ENCODE measurements at regions not wholly inside any gene's neighbourhood (a gene's known extent, or its start where the extent isn't known, plus 50 kb on each side); places are given as distances from the start of the nearest gene placed in this dataset.

DNA sequence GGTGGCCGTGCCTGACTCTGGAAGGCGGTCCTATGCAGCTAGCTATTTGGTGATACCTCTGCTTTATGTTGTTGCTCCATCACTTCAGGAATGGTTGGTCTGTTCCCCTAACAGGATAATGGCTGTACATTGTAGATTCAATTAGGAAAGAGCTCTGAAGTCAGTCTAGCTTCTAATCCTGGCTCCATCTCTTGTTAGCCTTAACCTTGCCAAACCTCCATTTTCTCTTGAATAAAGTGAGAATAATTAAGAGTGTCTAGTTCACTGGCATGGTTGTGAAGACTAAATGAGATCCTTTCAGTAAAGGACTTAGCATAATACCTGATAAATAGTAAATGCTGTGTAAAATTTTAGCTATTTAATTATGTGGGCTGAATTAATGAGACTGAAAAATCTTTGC, 262.5 kb upstream of the ARHGAP20 start:
- no peak for DNase-seq

DNA sequence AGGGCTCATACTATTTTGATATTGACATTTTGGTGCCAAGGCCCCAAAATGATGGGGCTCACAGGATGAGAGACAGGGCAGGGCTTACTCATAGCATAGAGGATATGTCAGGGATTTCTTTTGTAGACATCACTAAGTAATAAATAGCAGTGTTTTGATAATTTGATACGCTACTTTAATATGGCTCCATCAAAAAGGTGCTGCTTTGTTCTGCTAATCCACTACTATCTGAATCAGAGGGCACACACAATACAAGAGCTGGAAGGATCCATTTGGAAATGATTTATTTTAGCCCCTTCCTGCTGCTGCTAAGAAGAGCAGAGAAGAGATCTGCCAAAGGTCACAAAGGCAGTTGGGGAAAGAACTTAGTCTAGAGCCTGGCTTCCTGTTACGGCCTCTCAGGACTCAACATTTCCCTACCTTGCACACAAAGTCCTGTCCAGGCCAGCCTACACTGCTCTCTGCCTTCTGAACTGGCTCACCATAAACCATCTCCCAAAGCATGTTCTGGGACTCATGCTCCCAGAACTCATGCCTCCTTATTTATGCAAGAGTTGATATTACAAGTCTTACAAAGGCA, 261.3 kb upstream of the ARHGAP20 start:
- no peak for DNase-seq

DNA sequence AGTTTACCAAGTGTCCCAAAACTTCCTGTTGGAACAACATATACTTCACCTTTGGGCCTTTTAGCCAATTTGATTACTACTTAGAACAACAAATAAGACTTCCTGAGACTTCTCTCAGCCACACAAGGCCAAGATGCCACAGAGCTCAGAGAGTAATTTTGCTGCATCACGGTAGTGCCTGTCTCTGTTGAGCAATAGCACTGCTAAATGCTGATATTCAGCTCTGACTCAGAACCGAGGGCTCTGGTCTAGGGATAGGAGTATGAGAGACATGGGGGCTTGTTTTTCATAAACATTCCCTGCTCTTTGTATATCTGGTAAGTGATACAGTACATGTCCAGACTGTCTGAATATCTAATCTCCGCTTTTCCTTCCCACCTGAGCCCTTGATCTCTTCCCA, 260.4 kb upstream of the ARHGAP20 start:
- DNase-seq: no peak

DNA sequence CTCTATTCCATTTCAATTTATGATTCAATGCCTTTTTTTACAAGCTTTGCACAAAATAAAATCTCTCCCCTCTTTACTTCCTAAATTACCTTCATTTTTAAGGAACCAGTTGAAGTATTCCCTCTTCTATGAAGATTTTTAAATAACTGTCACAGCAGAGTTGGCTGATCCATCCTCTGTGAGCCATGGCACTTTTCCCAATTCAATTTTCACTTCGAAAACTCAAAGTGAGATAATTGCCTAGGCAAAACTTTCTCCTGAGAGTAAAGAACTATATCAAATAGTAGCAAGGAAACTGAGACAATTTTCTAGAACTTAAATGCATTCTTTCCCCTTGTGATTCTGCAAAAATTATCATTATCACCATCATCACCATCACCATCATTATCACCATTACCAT, 259.9 kb upstream of the ARHGAP20 start:
- no peak for DNase-seq

DNA sequence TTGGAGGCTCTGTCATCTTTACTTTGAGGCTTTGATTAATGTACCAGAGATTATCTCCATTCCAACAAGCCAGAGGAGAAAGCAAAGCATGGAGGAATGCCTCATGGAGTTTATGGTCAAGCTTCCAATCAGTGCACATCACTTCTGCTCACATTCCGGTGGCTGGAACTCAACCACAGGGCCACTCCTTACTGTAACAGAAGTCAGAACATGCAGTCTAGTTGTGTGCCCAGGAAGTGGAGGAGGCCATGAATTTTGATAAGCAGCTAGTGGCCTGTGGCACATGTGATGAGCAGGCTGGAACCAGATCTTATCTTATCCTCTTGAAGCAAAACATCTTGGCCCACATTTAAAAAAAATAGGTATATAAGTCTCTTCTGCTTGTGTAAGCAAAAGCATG, 258.9 kb upstream of the ARHGAP20 start:
- DNase-seq: no peak

DNA sequence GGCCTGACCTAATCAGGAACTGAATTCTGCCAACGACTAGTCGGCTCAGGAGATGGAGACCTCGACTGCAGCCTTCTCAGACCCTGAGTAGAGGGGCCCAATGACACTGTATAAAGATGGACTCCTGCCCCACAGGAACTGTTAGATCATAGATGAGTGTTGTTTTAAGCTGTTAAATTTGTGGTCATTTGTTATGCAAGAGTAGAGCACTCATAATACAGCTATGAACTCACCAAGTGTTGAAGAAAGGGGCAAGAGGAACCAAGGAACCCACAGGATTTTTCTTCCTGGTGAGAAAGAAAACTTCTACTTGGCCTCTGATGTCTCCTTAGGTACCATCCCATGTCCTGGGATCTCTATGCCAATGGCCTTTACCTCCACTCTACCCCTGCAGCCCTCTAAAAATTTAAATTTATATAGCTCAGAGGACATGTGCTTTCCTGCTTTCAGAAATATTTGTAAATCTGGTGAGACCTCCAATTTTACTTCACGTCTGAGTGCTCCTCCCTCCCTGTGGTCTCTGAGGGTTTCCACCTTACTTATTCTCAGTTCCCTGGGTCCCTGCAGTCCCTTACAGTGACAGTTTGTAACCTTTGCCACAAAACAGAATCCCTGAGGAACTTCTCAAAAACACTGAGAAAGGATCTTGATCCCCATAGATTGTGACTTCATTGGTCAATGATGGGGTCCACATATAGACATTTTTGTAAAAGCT, 256.3 kb upstream of the ARHGAP20 start:
- DNase-seq: no peak

DNA sequence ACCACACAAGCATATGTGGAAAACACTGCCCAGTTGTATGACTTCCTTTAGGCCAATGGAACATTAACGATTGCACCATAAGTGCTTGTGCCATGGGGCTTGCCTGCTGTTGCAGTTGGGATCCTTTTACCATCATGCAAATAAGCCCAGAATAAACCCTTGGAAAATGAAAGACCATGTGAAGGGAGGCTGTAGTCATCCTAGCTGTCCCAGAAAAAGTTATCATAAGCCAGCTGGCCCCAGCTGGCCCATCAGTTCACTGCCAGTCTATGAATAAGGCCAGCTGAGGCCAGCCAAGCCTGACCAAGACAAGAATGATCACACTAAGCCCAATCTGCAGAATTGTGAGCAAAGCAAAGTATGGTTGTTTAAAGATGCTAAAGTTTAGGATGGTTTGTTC, 253.9 kb upstream of the ARHGAP20 start:
- DNase-seq: no peak

DNA sequence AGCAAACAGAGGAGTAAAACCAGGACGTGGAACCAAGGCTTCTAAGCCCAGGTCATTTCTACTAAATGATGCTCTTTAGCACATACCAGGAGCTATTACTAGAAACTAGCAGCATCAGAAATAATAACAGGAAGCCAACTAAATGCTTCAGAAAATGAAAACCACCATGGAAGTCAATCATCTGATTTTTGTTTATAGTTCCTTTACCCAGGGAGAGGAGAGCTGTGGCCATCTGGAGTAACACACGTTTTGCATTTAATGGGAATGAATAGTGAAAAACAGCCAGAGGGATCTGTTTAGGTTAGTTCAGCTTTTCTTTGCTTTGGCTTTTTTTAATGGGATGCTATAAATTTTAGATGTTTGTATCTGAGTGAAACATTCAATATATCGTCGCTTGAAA, 250.7 kb upstream of the ARHGAP20 start:
- no peak for DNase-seq

DNA sequence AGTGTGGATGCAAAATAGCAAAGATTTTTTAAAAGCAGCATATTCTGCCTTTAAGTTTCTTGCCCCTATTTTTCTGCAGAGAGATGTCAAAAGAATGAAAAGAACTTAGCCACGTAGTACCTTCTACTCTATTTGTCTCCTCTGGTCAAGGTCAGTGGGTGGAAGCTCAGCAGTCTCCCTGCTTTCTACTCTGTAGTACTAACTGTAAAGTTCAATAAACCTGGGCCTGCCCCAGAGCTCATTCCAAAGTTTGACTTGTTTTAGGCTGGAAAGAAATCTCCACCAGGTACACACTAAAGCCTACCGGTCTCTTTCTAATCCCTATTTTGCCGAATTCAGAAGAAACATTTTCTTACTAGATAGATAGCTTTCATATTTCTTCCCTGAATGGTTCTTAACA, 247.9 kb upstream of the ARHGAP20 start:
- DNase-seq: no peak

DNA sequence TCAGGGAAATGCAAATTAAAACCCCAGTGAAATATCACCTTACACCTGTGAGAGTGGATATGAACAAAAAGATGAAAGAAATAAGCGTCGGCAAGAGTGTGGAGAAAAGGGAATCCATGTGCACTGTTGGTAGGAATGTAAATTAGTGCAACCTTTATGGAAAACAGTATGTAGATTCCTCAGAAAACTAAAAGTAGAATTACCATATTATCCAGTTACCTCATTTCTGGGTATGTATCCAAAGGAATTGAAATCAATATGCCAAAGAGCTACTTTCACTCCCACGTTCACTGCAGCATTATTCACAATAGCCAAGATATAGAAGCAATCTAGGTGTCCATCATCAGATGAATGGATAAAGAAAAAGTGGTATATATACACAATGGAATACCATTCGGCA, 246.0 kb upstream of the ARHGAP20 start:
- DNase-seq: no peak

DNA sequence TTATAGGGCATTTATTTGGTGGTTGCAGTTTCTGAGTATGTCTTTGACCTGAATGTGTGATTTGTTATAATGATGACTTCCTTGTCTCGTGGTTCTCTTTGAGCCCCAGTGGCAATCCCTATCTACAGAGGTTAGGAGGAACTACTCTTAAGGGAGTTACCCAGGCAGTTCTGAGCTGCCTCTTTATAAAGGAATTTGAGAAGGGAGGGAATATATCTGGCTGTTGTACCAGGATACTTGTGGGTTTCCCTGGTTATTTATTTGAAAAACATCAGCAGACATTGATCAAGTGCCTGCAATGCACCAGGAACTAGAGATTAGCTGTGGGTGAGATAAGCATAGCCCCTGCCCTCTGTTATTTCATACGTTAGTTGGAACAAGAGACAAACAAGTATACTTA, 243.5 kb upstream of the ARHGAP20 start:
- DNase-seq: no peak

DNA sequence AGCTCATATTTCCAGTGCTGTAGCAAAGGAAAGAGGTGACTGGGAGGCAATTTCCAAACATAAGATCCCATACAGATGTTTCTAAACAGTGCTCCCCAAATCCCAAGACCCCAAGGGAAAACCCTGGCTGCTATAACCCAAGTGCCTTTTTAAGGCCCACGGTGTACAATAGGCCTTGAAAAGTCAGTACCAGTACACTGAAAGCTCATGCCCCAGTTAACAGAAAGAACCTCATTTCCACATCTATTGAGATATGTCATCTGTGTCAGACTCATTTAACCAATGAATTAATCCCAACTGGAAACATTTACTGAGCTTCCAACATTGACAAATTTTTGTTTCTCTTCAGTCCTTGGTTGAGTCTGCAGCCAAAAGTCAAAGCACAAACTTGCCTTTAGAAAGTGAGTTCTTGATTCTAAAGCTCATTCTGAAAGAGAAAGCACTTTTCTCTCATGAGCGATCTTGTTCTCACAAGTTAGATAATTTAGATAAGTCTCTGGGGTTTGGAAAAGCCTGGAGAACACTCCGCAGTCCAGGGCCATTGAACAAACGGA, 239.8 kb upstream of the ARHGAP20 start:
- no peak for DNase-seq

DNA sequence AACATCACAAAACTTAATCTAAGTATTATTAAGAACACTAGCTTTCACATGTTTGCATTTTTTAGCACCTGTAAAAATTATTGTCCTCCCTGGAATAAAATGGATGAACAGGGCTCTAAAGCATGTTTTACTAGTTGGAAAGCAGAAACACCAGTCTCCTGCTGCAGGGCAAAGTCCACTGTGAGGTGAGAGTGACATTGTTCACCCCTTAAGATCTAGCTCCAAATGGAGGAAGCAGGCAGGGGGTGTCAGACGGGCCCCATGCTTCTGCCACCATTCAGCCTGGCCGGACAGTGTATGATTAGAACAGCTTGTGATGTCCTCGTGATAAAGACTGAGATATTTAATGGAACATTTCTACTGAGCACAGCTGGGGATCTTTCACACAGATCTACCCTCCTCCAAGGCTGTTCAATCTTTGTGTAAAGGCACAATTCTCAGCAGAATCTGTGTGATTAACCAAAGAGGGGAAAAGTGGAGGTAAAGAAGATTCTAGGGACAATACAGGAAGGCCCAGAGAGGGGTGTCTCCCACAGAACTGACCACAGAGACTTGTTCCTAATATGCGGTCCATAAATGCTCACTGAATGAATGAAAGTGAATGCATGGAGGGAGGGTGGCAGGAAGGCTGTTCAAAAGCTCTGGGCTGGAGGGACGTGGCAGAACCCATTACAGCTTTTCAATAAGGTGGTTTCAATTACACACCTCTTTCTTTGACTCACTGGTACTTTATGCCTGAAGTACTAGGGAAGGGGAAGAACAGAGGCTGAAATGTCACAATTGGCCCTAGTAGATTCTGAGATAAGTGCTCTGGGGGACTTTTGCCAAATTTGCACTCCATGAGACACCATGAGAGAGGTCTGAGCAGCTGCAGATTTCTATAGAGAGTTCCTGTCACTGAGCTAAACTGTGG, 239.1 kb upstream of the ARHGAP20 start:
- DNase-seq: no peak

DNA sequence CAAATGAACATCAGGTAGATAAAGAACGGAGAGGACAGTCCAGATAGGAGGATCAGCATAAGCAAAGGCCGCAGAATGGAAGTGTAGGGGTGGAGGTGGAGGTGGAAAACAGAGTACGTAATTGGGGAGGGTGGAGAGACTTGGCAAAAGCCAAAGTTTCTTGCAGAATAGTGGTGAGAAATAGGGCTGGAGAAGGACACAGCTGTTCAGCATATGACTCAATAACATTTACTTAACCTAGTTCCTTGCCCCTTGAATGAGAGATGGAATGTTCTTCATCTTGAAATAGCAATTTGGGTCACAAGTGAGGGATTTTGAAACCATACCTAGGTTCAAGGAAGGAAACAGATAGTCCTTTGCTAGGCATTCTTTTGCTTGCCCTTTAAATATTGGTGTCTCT, 235.9 kb upstream of the ARHGAP20 start:
- no peak for DNase-seq

DNA sequence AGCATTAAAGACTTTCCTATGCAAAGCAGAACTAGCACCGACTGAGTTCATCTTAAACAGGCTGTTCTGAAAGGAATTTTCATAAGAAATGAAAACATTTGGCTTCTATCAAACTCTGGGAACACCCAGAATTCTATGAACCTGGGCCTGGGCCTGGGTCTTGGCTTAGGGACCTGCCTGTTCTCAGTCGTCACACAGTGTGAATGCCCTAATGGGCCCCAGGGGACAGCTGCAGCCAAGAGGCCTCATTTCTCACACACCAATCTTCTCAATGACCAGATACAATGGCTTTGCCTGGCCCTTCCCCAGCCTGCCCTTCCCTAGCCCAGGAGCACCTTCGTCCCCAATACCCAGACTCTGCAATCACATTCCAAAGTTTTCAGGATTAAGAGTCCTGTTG, 234.9 kb upstream of the ARHGAP20 start:
- DNase-seq: no peak

DNA sequence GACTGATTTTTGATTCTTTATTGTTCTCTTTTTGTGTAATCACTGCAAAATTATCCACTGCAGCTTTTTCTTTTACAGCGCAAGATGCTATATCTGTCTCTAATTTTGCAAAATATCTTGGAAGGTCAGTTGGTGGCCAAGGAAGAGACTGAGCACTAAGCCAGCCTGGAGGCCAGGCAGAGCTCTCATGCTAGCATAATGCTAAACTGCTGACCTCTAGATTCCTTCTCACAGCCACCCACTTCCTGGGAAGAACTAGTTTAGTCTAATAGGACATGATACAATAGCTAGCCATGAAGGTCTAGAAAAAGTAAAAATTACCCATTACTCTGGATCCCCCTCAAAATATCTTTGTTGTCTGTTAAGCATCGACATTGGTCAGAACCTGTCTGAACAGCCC, 227.2 kb upstream of the ARHGAP20 start:
- no peak for DNase-seq

DNA sequence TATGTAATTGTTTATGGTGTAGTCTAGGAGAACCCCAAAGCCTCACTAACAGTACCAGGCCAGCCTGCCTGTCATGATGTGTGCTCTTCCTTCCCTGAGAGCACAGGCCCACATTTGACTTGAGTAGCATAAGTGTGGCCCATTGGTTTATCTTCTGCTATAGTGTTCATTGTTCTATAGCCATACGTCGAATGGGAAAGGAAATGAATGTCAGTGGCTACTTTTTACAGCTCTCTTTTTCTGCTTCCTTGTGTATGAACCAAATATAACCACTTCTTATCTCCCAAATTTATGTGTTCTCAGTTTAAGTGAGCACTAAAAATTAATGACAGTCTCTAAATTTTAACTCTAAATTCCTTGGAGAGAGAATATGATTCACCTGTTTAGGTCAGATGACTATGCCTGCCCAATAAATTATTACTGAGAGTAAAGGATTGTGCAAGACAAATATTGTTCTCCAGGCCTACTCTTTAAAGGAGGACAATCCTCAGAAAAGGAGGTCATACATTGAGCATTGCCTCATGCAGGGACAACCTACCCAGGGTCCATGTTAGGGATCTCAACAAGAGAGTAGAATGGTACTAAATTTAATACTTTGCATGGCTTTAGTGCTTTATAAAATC, 222.9 kb upstream of the ARHGAP20 start:
- no peak for DNase-seq

DNA sequence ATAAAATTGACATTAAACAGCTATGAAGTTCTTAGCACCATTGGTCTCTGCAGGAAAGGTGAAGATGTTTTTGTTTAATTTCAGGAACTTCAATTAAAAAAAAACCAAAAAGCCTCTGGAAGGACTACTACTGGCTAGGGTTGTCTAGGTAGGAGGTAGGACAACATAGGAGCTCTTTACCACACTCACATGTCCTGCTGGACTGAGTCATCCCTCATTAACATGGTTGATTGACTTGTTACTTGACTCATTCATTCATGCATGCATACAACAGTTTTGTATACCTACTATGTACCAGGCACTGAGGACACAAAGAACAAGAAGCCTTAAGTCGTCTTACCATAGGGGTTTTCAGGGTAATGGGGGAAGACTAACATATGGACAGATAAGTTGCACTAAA, 216.9 kb upstream of the ARHGAP20 start:
- no peak for DNase-seq

DNA sequence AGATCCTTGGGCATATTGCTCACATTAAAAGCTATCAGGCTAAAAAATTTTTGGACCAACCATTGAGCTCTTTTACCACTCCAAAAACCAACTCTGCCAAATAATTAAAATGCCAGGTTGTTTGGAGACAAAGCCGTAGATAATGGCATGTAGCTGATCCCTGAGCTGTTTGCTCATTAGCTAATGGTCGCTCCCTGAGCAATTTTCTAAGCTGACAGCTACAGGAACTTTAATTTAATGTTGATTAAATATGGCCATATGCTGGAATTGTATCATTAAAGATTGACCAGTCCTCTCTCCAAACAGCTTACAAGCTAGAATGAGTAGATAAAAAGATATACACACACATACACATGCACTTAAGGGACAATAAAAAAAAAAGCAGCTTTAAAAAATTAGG, 216.2 kb upstream of the ARHGAP20 start:
- no peak for DNase-seq

DNA sequence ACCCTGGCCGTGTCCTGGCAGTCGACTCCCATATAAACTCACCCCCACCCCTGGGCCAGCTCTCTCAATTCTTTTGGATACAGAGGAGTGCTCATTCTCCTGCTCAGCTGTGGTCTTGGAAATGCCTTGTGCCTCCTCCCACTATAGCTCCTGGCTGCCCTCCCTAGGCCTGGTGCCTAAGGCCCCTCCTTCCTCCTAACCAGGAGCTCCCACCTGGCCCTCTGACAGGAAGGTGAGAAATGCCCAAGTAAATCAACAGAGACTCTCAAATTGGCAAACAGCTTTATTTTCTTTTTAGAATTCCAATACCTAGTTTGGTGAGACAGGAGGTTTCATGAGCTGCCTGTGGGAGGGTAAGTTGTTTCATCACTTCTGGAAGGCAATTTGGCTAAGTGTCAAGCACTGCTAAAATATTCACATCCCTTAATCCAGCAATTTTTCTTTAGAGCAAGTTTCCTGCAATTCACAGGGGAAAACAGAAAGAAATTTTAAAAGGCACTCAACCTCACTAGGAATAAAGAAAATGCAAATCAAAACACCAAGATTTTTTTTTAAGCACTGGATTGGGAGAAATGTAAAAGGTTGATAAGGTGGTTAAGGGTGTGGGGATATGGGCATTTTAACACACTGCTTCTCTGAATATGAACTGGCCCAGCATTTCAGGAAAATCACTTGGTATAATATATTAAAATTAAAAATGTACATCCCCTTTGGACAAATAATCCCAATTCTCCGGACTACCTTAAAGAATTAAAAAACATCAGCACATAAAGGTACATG, 209.7 kb upstream of the ARHGAP20 start:
- no peak for DNase-seq

DNA sequence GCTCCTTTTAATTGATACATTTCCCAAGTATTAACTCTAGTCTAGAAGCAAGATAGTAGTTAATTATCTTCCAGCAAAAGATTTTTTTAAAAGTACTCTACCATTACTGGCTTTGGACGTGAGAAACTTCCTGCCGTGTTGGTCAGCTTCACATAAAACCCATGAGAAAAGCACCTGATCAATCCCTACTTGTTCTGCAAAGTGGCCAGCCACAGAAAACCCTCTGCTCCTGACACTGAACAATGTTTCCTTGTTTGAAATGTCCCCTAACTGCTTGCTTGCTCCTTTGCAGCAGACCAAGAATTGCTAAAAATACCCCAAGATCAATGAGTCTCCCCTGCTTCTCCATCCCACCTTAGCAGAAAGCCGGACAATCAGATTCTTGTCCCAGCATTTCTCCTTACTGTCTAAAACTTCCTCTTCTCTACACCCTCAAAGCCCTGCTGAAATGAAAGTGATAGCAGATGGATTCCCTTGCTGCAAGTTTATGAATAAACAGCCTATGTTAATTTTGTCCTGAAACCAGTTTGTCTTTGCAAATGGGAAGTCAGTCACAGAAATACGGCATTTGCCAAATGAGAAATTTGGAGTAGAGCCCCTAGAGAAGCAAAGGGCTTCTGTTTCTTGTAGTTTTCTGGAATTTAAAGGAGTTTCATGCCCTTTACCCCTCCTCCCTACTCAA, 207.1 kb upstream of the ARHGAP20 start:
- DNase-seq: no peak

DNA sequence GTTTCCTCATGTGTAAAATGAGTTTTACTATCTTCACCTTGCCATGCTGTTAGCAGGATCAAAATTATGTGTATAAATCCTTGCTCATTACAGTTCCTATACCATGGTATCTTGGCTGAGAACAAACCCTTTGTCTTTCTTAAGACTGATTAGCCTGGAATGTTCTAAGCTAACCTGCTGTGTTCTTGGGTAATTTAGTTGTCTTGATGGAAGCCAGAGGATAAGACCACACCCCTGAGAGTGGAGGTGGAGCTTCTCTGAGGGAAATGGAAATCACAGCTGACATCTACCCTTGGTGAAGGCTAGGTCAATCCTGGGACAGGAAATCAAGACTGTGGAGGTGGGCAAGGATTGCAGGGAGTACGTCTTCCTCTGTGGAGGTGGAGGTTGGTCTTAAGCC, 206.1 kb upstream of the ARHGAP20 start:
- no peak for DNase-seq

Measured in KG1 (cell line).